ENCODE measurements at regions not wholly inside any gene's neighbourhood (a gene's known extent, or its start where the extent isn't known, plus 50 kb on each side); places are given as distances from the start of the nearest gene placed in this dataset.

GRCh38 chr18:24530630-24531111 is 70.2 kb downstream of the HRH4 start:
- DNase-seq = no peak

GRCh38 chr18:24534271-24534670 is 73.8 kb downstream of the HRH4 start:
- no peak for DNase-seq

GRCh38 chr18:24534737-24535136 is 74.3 kb downstream of the HRH4 start:
- no peak for DNase-seq

GRCh38 chr18:24535527-24536295 is 75.3 kb downstream of the HRH4 start:
- no peak for DNase-seq

GRCh38 chr18:24536326-24536725 is 75.9 kb downstream of the HRH4 start:
- DNase-seq = no peak

- DNase-seq = no peak
These were observed 76.4 kb downstream of the HRH4 start for GRCh38 chr18:24536834-24537233.

- DNase-seq = no peak
These were observed 78.2 kb downstream of the HRH4 start for GRCh38 chr18:24538414-24539264.

GRCh38 chr18:24539866-24540617 is 79.6 kb downstream of the HRH4 start:
- DNase-seq = no peak

GRCh38 chr18:24540896-24541295 is 80.5 kb downstream of the HRH4 start:
- DNase-seq = no peak

- no peak for DNase-seq
These were observed 82.8 kb downstream of the HRH4 start for GRCh38 chr18:24543086-24543794.

- DNase-seq = peak; percentile 5
These were observed 83.5 kb downstream of the HRH4 start for GRCh38 chr18:24543795-24544498.

GRCh38 chr18:24544949-24545348 is 84.5 kb downstream of the HRH4 start:
- no peak for DNase-seq

- DNase-seq = no peak
These were observed 85.2 kb downstream of the HRH4 start for GRCh38 chr18:24545651-24546050.

GRCh38 chr18:24546307-24546706 is 85.9 kb downstream of the HRH4 start:
- DNase-seq = no peak

- no peak for DNase-seq
These were observed 88.1 kb downstream of the HRH4 start for GRCh38 chr18:24548583-24548982.

- DNase-seq = no peak
These were observed 91.8 kb downstream of the HRH4 start for GRCh38 chr18:24552218-24552617.

- DNase-seq = no peak
These were observed 93.3 kb downstream of the HRH4 start for GRCh38 chr18:24553571-24554285.

- DNase-seq = no peak
These were observed 98.0 kb downstream of the HRH4 start for GRCh38 chr18:24558403-24558802.

GRCh38 chr18:24559526-24559925 is 99.1 kb downstream of the HRH4 start:
- DNase-seq = no peak

GRCh38 chr18:24560511-24560981 is 100.1 kb downstream of the HRH4 start:
- no peak for DNase-seq

- no peak for DNase-seq
These were observed 101.0 kb downstream of the HRH4 start for GRCh38 chr18:24561369-24561965.

Measured in NCI-H1694 treated with DMSO at 0.1 percent for 48 hours (cell line).